Cardiac muscle cell (in vitro differentiated cells and primary cell): ENCODE measurements at regions not wholly inside any gene's neighbourhood (a gene's known extent, or its start where the extent isn't known, plus 50 kb on each side); places are given as distances from the start of the nearest gene placed in this dataset.

Source experiments
- DNase-seq, 2 donors: peaks; one replicate each; pipeline versions ENCODE4 v3.0.0 to v3.0.0-alpha.2; 2010 to 2017; ENCODE audit warnings: low read depth in 1 of 2, low spot score in 1 of 2
- H3K27ac ChIP-seq: fragments of 200-600 bp; sonication (generic); 2 replicates; pipeline ENCODE4 v1.5.1; 2016
- H3K27me3 ChIP-seq: fragments of 200-600 bp; sonication (generic); 2 replicates; pipeline ENCODE4 v1.6.0; 2016; ENCODE audit warnings: control low read depth
- H3K36me3 ChIP-seq: fragments of 200-600 bp; sonication (generic); 2 replicates; pipeline ENCODE4 v1.5.1; 2016; ENCODE audit warnings: control low read depth
- H3K4me1 ChIP-seq: fragments of 200-600 bp; sonication (generic); 2 replicates; pipeline ENCODE4 v1.8.1; 2017; ENCODE audit warnings: low read depth, mild to moderate bottlenecking, mixed run types
- H3K4me3 ChIP-seq: fragments of 200-600 bp; sonication (generic); 2 replicates; pipeline ENCODE4 v1.5.1; 2016; ENCODE audit warnings: mild to moderate bottlenecking
- H3K9me3 ChIP-seq: fragments of 200-600 bp; sonication (generic); 2 replicates; pipeline ENCODE4 v1.5.1; 2017; ENCODE audit warnings: low read depth, mild to moderate bottlenecking, control low read depth
- CTCF ChIP-seq: IDR thresholded peaks from 2 replicates; pipeline ENCODE4 v1.5.1; 2012; ENCODE audit warnings: low read depth, mild to moderate bottlenecking, low read length

- peaks cover 8% of the 10 kb centered on the region for H3K4me1 ChIP-seq
- TF ChIP-seq CTCF = no peak
- DNase-seq = no peak
- no peaks in the 10 kb centered on the region for H3K36me3 ChIP-seq
- no peaks in the 10 kb centered on the region for H3K9me3 ChIP-seq
- H3K27me3 ChIP-seq = no peaks in the 10 kb centered on the region
- H3K4me3 ChIP-seq = no peak overlapping the region
- H3K27ac ChIP-seq = no peak overlapping the region
These were observed 80.9 kb upstream of the CTDP1 start for GRCh38 chr18:79598633-79599175.

- Histone ChIP-seq H3K4me3 (no peak overlapping the region), H3K9me3 (no peaks in the 10 kb centered on the region), H3K36me3 (no peaks in the 10 kb centered on the region), H3K27me3 (no peaks in the 10 kb centered on the region), H3K4me1 (peaks cover 8% of the 10 kb centered on the region), H3K27ac (no peak overlapping the region)
- no peak for DNase-seq
- no peak for TF ChIP-seq CTCF
These were observed 80.1 kb upstream of the CTDP1 start for GRCh38 chr18:79599441-79599931.

- Histone ChIP-seq H3K27ac (no peak overlapping the region), H3K9me3 (no peaks in the 10 kb centered on the region), H3K36me3 (no peaks in the 10 kb centered on the region), H3K4me1 (peaks cover 8% of the 10 kb centered on the region), H3K27me3 (no peaks in the 10 kb centered on the region), H3K4me3 (no peak overlapping the region)
- no peak for TF ChIP-seq CTCF
- DNase-seq = no peak
These were observed 79.5 kb upstream of the CTDP1 start for GRCh38 chr18:79600141-79600540.

GRCh38 chr18:79600596-79600995 is 79.0 kb upstream of the CTDP1 start:
- no peaks in the 10 kb centered on the region for H3K9me3 ChIP-seq
- H3K27ac ChIP-seq = no peak overlapping the region
- no peak for TF ChIP-seq CTCF
- no peak for DNase-seq
- H3K4me1 ChIP-seq = peaks cover 8% of the 10 kb centered on the region
- no peaks in the 10 kb centered on the region for H3K36me3 ChIP-seq
- H3K4me3 ChIP-seq = no peak overlapping the region
- no peaks in the 10 kb centered on the region for H3K27me3 ChIP-seq

GRCh38 chr18:79601234-79601633 is 78.4 kb upstream of the CTDP1 start:
- no peak for TF ChIP-seq CTCF
- H3K4me1 ChIP-seq = peaks cover 8% of the 10 kb centered on the region
- H3K27ac ChIP-seq = peak overlapping the region; percentile 43
- no peaks in the 10 kb centered on the region for H3K9me3 ChIP-seq
- no peaks in the 10 kb centered on the region for H3K36me3 ChIP-seq
- H3K4me3 ChIP-seq = no peak overlapping the region
- no peak for DNase-seq
- H3K27me3 ChIP-seq = no peaks in the 10 kb centered on the region
